Activated B cell treated with CpG ODN at 0.5 μM for 24 hours (primary cell): ENCODE measurements at regions not wholly inside any gene's neighbourhood (a gene's known extent, or its start where the extent isn't known, plus 50 kb on each side); places are given as distances from the start of the nearest gene placed in this dataset.

ENCODE experiments used
- ATAC-seq: fragments of 200-7000 bp; cut with Tn5 transposase; one replicate; pipeline ENCODE4 v1.10.0; 2021; ENCODE audit warnings: low read depth, mild to moderate bottlenecking, moderate library complexity
- CTCF ChIA-PET: fragments of 350-600 bp; sonication (Branson Sonifier 250); formaldehyde crosslinking; loops from one replicate; lab custom pipeline; 2021; ENCODE audit warnings: antibody characterized with exemption; lab: Charles Lee
- POLR2A ChIA-PET: fragments of 350-600 bp; sonication (Branson Sonifier 250); formaldehyde crosslinking; loops from one replicate; lab custom pipeline; 2021; ENCODE audit warnings: antibody characterized with exemption; lab: Charles Lee
- DNase-seq: peaks from one replicate; pipeline ENCODE4 v3.0.0; 2022
- H3K27ac Mint-ChIP-seq: one replicate; pipeline ENCODE4 v1.8.0; 2020; ENCODE audit warnings: mixed read lengths
- H3K27me3 Mint-ChIP-seq: one replicate; pipeline ENCODE4 v1.8.0; 2021; ENCODE audit warnings: mixed read lengths
- H3K36me3 Mint-ChIP-seq: one replicate; pipeline ENCODE4 v1.8.0; 2021; ENCODE audit warnings: low read depth, mixed read lengths
- H3K4me1 Mint-ChIP-seq: one replicate; pipeline ENCODE4 v1.8.0; 2021; ENCODE audit warnings: mixed read lengths
- H3K4me3 Mint-ChIP-seq: one replicate; pipeline ENCODE4 v1.8.0; 2020; ENCODE audit warnings: mild to moderate bottlenecking, mixed read lengths
- H3K9me3 Mint-ChIP-seq: one replicate; pipeline ENCODE4 v1.8.0; 2020; ENCODE audit warnings: mixed read lengths
- CTCF ChIP-seq: fragments of 200-600 bp; IDR thresholded peaks from one replicate; pipeline ENCODE4 v1.8.0; 2022; ENCODE audit warnings: antibody characterized with exemption, mild to moderate bottlenecking
- intact Hi-C: fragments of 100-400 bp; cut with micrococcal nuclease; formaldehyde crosslinking; loops from one replicate; pipeline ENCODE4 v1.15.1; 2024

- Mint-ChIP-seq H3K4me1 (no peaks in the 10 kb centered on the region), H3K27me3 (no peaks in the 10 kb centered on the region), H3K27ac (no peak overlapping the region), H3K36me3 (no peaks in the 10 kb centered on the region), H3K4me3 (no peak overlapping the region), H3K9me3 (no peaks in the 10 kb centered on the region)
- no peak for ATAC-seq
- CTCF ChIA-PET: no interaction called here
- DNase-seq: no peak
- no peak for TF ChIP-seq CTCF
- POLR2A ChIA-PET: no interaction called here
- intact Hi-C loops: no loop called here
These were observed 132.1 kb upstream of the CDK6 start for GRCh38 chr7:92968502-92968901.

- DNase-seq (no peak), ATAC-seq (no peak)
- Mint-ChIP-seq H3K36me3 (no peaks in the 10 kb centered on the region), H3K9me3 (no peaks in the 10 kb centered on the region), H3K4me3 (no peak overlapping the region), H3K27me3 (no peaks in the 10 kb centered on the region), H3K4me1 (no peaks in the 10 kb centered on the region), H3K27ac (no peak overlapping the region)
- ChIA-PET CTCF (no interaction called here), POLR2A (interaction anchor here (0.7 kb wide), 1 partner anchor 431 kb away, joined by 5 read pairs; no protein-coding TSS in a partner anchor)
- TF ChIP-seq CTCF: no peak
- intact Hi-C loops: no loop called here
These were observed 130.9 kb upstream of the CDK6 start for GRCh38 chr7:92967238-92967637.

GRCh38 chr7:92964141-92964540 lies 127.8 kb upstream of the CDK6 start:
- peaks cover 3% of the 10 kb centered on the region for H3K9me3 Mint-ChIP-seq
- ATAC-seq: no peak
- no peak overlapping the region for H3K27ac Mint-ChIP-seq
- CTCF ChIA-PET: no interaction called here
- no peaks in the 10 kb centered on the region for H3K27me3 Mint-ChIP-seq
- H3K4me3 Mint-ChIP-seq: no peak overlapping the region
- POLR2A ChIA-PET: no interaction called here
- no peak for DNase-seq
- TF ChIP-seq CTCF: no peak
- no peaks in the 10 kb centered on the region for H3K4me1 Mint-ChIP-seq
- no peaks in the 10 kb centered on the region for H3K36me3 Mint-ChIP-seq
- intact Hi-C loops: no loop called here

GRCh38 chr7:92963566-92963965 lies 127.2 kb upstream of the CDK6 start:
- no peak overlapping the region for H3K4me3 Mint-ChIP-seq
- intact Hi-C loops: no loop called here
- no peak for ATAC-seq

GRCh38 chr7:92961961-92962360 lies 125.6 kb upstream of the CDK6 start:
- no peaks in the 10 kb centered on the region for H3K36me3 Mint-ChIP-seq
- no peak for TF ChIP-seq CTCF
- DNase-seq (no peak), ATAC-seq (no peak)
- H3K27ac Mint-ChIP-seq: no peak overlapping the region
- POLR2A ChIA-PET: no interaction called here
- H3K27me3 Mint-ChIP-seq: no peaks in the 10 kb centered on the region
- CTCF ChIA-PET: no interaction called here
- H3K4me3 Mint-ChIP-seq: no peak overlapping the region
- intact Hi-C loops: no loop called here
- H3K4me1 Mint-ChIP-seq: no peaks in the 10 kb centered on the region
- H3K9me3 Mint-ChIP-seq: peaks cover 7% of the 10 kb centered on the region

More at GRCh38 chr7:92963566-92963965, 127.2 kb upstream of the CDK6 start:
- Mint-ChIP-seq H3K4me1 (no peaks in the 10 kb centered on the region), H3K9me3 (peaks cover 3% of the 10 kb centered on the region), H3K27ac (no peak overlapping the region), H3K36me3 (no peaks in the 10 kb centered on the region), H3K27me3 (no peaks in the 10 kb centered on the region)
- TF ChIP-seq CTCF: no peak
- CTCF ChIA-PET: no interaction called here
- POLR2A ChIA-PET: no interaction called here
- DNase-seq: no peak
